Stimulated activated CD4-positive, alpha-beta T cell treated with anti-CD3 and anti-CD28 coated beads, Interleukin-4, amount 100 ng/mL, for 1 hour (primary cell): ENCODE measurements at regions not wholly inside any gene's neighbourhood (a gene's known extent, or its start where the extent isn't known, plus 50 kb on each side); places are given as distances from the start of the nearest gene placed in this dataset.

Experiments
- DNase-seq: peaks from one replicate; pipeline ENCODE4 v3.0.0-alpha.2; 2020

DNA sequence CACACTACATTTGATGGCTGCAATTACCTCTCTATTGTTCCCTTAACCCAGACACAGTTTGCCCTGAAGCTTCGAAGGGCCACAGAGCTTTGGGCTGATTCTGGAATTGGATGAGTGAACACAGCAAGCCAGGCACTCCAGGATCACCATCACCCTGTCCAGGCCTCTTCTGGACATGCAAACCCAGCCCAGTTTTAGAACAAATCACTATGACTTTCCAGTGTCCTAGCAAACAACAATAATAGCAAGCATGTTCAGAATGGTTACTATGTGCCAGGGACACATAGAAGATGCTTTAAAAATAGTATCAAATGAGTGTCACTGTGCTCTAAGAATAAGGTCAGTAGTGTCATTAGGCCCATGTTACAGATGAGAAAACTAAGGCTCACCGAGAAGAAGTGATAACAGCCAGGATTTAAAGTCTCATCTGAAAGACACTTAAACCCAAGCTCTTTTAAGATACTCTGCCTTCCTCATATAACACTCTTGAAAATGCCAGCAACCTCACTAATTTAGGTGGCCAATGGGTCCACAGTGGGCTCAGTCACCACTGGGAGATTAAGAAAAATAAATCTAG lies 191.7 kb upstream of the STK17B start:
- DNase-seq = no peak

- no peak for DNase-seq
Observed at GRCh38 chr2:196365145-196365544, 193.8 kb upstream of the STK17B start.

DNA sequence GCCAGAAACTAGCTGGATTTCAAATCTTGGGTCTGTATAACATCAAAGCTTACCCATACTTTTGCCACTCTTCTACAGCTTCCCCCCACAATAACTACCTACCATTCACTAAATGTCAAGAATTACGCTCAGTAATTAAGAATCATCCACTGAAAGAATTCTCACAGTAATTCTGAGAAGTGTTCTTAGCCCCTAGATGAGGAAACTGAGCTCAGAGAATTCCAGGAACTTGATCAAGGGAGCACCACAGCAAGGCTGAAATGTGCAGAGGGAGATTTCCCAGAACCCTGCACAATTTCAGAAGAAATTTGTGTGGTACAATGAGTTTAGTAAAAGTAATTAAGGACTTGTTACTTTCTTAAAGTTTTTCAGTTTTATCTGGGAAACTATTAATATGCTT lies 194.5 kb upstream of the STK17B start:
- no peak for DNase-seq

GRCh38 chr2:196367633-196368032 lies 196.3 kb upstream of the STK17B start:
- no peak for DNase-seq

DNA sequence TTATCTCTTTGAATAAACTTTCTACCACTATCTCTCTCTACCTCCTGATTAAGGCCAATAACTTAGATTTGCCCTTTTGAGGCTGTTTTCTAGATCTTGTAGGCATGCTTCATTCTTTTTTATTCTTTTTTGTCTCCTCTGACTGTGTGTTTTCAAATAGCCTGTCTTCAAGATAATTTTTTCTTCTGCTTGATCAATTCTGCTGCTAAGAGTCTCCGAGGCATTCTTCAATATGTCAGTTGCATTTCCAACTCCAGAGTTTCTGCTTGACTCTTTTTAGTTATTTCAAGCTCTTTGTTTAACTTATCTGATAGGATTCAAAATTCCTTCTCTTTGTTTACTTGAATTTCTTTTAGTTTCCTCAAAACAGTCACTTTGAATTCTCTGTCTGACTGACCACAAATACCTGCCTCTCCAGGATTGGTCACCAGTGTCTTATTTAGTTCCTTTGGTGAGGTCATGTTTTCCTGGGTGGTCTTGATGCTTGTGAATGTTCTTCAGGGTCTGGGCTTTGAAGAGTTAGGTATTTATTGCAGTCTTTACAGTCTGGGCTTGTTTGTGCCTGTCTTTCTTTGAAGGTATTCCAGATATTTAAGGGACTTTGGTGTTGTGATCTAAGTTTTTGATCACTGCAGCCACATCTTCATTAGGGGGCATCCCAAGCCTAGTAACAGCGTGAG lies 197.3 kb upstream of the STK17B start:
- no peak for DNase-seq

- DNase-seq = no peak
Observed at GRCh38 chr2:196369967-196370366, 198.6 kb upstream of the STK17B start.

DNA sequence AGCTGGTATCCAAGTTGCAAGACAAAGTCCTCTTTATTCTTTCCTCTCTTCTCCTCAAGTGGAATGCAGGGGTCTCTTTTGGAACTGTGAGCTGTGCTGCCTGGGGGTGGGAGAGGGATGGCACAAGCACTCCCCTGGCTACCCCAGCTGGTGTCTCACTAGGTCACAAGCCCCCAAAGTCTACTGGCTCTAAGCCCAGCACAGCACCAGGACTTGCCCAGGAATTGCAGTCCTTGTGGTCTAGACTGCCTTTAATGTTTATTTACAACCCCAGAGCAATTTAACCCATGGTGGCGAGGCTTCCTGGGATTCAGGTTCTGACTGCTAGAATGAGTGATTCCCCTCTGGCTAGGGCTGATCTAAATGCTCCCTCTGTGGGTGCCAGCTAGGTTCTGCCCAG lies 199.0 kb upstream of the STK17B start:
- no peak for DNase-seq

DNA sequence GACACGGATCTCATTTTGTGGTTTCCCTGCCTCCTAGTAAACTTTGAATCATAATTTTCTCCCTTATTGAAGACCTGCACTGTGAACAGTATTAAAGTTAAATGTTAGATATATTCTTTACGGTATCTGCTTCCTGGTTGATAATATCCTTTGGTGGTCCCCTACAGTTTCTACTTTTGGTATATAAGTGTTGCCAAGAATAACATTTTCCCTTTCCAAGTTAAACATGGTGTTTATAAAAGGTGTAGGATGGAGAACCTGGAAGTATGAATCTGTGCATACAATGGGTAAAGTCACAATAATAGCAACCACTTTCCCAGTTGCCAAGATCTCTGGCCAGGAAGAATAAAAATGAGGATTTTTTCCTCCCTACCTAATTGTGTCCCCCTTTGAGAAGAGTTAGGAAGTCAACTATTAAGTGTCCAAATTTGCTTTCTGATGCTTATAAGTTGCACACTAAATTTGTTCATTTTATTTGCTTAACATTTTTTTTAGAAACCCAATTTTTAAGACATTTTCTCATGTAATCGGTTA lies 201.0 kb upstream of the STK17B start:
- no peak for DNase-seq

GRCh38 chr2:196372811-196373664 lies 201.7 kb upstream of the STK17B start:
- no peak for DNase-seq

DNA sequence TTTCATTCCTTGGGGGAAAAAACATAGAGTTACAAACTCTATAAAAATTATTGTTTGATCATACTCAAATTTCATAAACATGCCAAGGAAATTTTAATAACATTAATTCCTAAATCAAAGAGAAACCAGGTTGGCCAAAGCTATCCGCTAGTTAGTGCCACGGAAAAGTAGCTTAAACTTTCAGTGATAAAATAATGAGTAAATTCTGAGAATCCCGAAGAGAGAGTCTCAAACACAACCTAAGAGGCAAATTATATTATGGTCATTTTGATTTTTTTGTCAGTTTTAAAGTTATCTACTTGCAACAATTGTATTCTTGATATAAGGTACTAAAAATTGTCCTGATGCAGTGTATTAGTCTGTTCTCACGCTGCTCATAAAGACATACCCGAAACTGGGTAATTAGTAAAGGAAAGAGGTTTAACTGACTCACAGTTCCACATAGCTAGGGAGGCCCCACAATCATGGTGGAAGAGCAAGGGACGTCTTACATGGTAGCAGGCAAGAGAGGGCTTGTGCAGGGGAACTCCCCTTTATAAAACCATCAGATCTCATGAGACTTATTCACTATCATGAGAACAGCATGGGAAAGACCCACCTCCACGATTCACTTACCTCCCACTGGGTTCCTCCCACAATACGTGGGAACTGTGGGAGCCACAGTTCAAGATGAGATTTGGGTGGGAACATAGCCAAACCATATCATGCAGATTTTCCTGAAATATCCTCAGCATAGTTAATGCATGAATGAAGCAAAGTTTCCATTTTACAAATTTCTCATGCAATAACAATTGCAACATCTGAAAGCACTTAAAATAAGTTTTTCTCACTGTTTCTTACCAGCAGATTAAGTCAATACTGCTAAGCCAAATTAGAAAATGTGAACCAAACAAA lies 205.9 kb upstream of the STK17B start:
- DNase-seq = peak; percentile 6

DNA sequence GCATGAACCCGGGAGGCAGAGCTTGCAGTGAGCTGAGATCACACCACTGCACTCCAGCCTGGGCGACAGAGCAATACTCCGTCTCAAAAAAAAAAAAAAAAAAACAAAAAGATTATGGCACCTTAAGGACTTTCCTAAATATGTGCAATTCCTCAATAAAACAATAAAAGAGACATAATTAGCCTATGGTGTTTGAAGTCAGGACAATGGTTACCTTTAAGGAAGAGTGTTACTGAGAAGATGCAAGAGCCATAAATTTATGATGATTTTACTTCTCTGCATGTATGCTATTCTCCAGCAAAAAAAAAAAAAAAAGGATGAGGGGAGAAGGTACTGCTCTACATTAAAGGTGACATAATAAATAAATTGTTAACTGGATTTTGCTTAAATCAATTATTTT lies 208.2 kb upstream of the STK17B start:
- DNase-seq = no peak

DNA sequence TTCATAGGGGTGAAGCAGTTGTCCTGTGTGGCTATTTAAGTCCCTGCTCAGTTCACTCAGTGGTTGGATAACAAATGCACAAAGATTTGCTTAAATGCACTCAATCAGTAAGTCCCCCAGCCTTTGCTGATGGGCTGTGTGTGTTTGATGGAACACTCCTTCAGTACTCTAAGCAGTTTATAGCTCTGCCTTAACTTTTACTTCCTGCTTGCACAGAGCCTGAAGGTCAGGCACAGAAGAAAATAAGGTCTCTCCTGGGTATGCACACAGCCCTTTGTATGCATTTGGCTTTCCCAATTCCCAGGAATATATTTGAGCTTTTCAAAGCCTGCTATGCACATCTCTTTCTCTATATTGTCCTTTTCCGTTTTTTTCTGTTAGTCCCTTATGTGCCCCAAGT lies 208.7 kb upstream of the STK17B start:
- no peak for DNase-seq

DNA sequence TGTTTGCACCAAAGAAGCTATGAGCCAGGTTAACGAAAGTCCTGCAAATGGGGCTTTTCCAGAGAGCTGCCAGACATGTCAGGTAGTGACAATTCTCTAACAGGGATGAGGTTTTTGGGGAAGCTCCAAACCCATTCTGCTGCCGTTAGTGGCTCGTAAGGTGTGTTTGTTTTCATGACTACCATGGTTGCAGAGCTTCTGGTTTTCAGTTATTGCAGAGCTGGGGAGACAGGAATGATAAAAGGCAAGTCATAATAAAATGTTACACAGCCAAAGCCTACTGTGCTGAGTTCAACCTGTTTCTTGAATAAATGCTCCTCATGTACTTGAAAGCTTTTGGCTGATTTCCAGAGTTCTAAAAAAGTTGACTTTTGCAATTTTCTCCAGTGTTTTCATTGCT lies 209.2 kb upstream of the STK17B start:
- DNase-seq = no peak

DNA sequence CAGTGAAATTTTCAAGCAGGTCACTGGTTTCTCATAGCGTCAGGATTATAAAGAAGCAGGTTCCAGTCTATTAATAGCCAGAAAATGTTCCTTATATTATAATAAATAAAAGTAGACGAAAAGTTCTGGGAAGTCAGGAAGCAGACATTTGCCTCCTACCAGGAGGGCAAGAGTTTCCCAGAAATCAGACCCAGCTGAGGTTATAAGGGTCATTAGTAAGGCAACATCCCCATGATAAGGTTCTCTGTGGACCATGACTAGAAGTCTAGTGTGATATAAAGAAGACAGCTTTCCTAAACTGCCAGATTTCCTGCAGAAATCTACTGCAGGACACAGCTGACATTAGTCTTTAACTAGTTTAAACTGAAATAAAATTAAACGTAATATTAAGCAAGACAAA lies 210.1 kb upstream of the STK17B start:
- no peak for DNase-seq

- no peak for DNase-seq
Observed at GRCh38 chr2:196383799-196384198, 212.4 kb upstream of the STK17B start.

- DNase-seq = no peak
Observed at GRCh38 chr2:196384729-196385128, 213.4 kb upstream of the STK17B start.

- no peak for DNase-seq
Observed at GRCh38 chr2:196389670-196390069, 218.3 kb upstream of the STK17B start.

- no peak for DNase-seq
Observed at GRCh38 chr2:196390243-196391148, 219.1 kb upstream of the STK17B start.

- no peak for DNase-seq
Observed at GRCh38 chr2:196391149-196391479, 219.7 kb upstream of the STK17B start.

GRCh38 chr2:196399096-196399495 lies 227.7 kb upstream of the STK17B start:
- no peak for DNase-seq

DNA sequence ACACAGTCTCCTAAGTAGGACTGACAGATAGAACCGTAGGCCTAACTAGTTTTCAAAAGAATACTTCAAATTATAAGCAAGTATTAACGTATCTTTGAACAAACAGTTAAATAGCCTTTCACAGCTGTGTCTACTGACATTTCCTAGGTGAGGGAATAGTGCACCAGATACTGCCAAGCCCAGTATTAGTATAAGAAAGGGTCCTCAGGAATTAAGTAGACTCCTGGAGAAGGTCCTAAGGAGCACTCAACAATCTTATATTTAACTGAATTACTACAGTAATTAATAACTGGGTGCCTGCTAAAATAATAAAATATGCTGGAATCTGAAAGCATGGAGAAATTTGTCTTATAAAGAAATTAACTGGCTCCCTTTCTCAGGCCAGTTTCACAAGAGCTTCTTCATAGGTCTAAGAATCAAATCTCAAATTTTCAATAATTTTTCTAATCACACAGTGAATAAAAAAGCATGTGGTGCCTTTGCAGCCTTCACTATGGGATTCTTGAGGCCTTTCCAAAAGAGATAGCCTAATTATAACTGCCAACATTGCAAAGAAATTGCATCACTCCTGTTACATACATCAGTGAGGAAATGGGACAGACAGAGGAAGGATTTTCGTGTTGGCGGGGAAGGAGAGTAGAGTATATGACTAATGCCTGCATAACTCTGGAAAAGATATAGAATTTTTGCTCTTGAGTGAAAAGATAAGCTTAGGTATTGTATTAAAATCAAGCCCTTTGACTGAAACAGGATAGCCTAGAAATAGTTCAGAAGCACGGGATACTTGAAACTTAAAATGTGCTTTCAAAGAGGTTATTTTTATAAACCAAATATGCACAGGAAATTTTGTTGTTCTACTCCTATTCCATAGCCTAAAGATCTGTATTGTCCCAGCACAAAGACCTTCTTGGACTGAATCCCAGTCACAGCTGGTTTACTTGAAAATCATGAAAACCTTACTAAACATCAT lies 228.6 kb upstream of the STK17B start:
- no peak for DNase-seq
